IMR-90 (cell line): ENCODE measurements at regions not wholly inside any gene's neighbourhood (a gene's known extent, or its start where the extent isn't known, plus 50 kb on each side); places are given as distances from the start of the nearest gene placed in this dataset.

ENCODE experiments used
- ATAC-seq: fragments of 200-7000 bp; cut with Tn5 transposase; 2 replicates; pipeline ENCODE4 v1.9.1; 2020; ENCODE audit warnings: low read depth, mild to moderate bottlenecking, moderate library complexity
- BruUV-seq: library from RNA; stranded (reverse); fragments of 400-500 nt; replicated peaks from 2 replicates; lab custom pipeline; 2021; lab: Mats Ljungman, UMichigan
- CTCF ChIA-PET: fragments of 300-600 bp; formaldehyde crosslinking; extraction: SDS; loops from one replicate; lab custom pipeline; 2021; ENCODE audit warnings: antibody characterized with exemption; lab: Yijun Ruan, JAX
- POLR2A ChIA-PET: fragments of 300-600 bp; sonication (Branson Sonifier 250); formaldehyde crosslinking; loops from one replicate; lab custom pipeline; 2022; ENCODE audit warnings: antibody characterized with exemption; ENCODE audit not compliant: unreplicated experiment; lab: Charles Lee
- DNase-seq: peaks from one replicate; pipeline ENCODE4 v3.0.0; 2013
- H2AFZ ChIP-seq: replicated peaks from 2 replicates; pipeline ENCODE3; 2013; ENCODE audit warnings: low read length, mild to moderate bottlenecking; ENCODE audit not compliant: poor library complexity
- H2AK5ac ChIP-seq: 2 replicates; pipeline ENCODE4 v1.6.1; 2013; ENCODE audit warnings: low read depth, low read length, inconsistent platforms
- H2AK9ac ChIP-seq: replicated peaks from 2 replicates; pipeline ENCODE3; 2013; ENCODE audit warnings: mild to moderate bottlenecking, low read depth, low read length, moderate library complexity; ENCODE audit not compliant: poor library complexity
- H2BK120ac ChIP-seq: 2 replicates; pipeline ENCODE4 v1.6.1; 2013; ENCODE audit warnings: low read depth, low read length, inconsistent platforms
- H2BK15ac ChIP-seq: 3 replicates; pipeline ENCODE4 v1.6.1; 2013; ENCODE audit warnings: low read depth, low read length, inconsistent platforms
- H2BK20ac ChIP-seq: 2 replicates; pipeline ENCODE4 v1.6.1; 2013; ENCODE audit warnings: low read depth, mild to moderate bottlenecking, inconsistent platforms, low read length, moderate library complexity
- H2BK5ac ChIP-seq: 2 replicates; pipeline ENCODE4 v1.6.1; 2013; ENCODE audit warnings: mild to moderate bottlenecking, low read depth, low read length, inconsistent platforms; ENCODE audit not compliant: poor library complexity, severe bottlenecking
- H3K14ac ChIP-seq: replicated peaks from 2 replicates; pipeline ENCODE4 v1.6.1; 2013; ENCODE audit warnings: low read depth, low read length, inconsistent platforms
- H3K18ac ChIP-seq: 2 replicates; pipeline ENCODE4 v1.6.1; 2013; ENCODE audit warnings: low read depth, low read length, control low read depth
- H3K23ac ChIP-seq: 2 replicates; pipeline ENCODE4 v1.6.1; 2013; ENCODE audit warnings: low read depth, low read length, inconsistent platforms
- H3K27ac ChIP-seq: 2 replicates; pipeline ENCODE4 v1.5.1; 2013; ENCODE audit warnings: mild to moderate bottlenecking, control low read depth, low read length; ENCODE audit not compliant: insufficient read depth
- H3K27me3 ChIP-seq: 2 replicates; pipeline ENCODE4 v1.6.1; 2013; ENCODE audit warnings: low read length; ENCODE audit not compliant: control insufficient read depth, insufficient read depth
- H3K36me3 ChIP-seq: 2 replicates; pipeline ENCODE4 v1.6.1; 2013; ENCODE audit warnings: low read length, mixed read lengths; ENCODE audit not compliant: control insufficient read depth, insufficient read depth
- H3K4ac ChIP-seq: 2 replicates; pipeline ENCODE4 v1.6.1; 2013; ENCODE audit warnings: low read depth, low read length, inconsistent platforms
- H3K4me1 ChIP-seq: 2 replicates; pipeline ENCODE4 v1.6.1; 2013; ENCODE audit warnings: low read length, mixed read lengths; ENCODE audit not compliant: control insufficient read depth, insufficient read depth
- H3K4me2 ChIP-seq: 2 replicates; pipeline ENCODE4 v1.6.1; 2013; ENCODE audit warnings: low read depth, mild to moderate bottlenecking, control low read depth, low read length, moderate library complexity
- H3K4me3 ChIP-seq: 2 replicates; pipeline ENCODE4 v1.5.1; 2013; ENCODE audit warnings: low read depth, mild to moderate bottlenecking, control low read depth, low read length, moderate library complexity; ENCODE audit not compliant: insufficient read depth
- H3K56ac ChIP-seq: 2 replicates; pipeline ENCODE4 v1.6.1; 2013; ENCODE audit warnings: low read length, inconsistent platforms; ENCODE audit not compliant: insufficient read depth; ENCODE audit errors: extremely low read depth
- H3K79me1 ChIP-seq, 2 experiments: 2 replicates each; pipeline ENCODE4 v1.6.1; 2013; ENCODE audit warnings: low read length in 2 of 2, inconsistent platforms in 1 of 2, low read depth in 1 of 2
- H3K9ac ChIP-seq: 2 replicates; pipeline ENCODE4 v1.6.1; 2013; ENCODE audit warnings: low read depth, low read length, control low read depth
- H3K9me1 ChIP-seq: 2 replicates; pipeline ENCODE4 v1.6.1; 2013; ENCODE audit warnings: low read length, inconsistent platforms; ENCODE audit not compliant: insufficient read depth
- H3K9me3 ChIP-seq: 2 replicates; pipeline ENCODE4 v1.6.1; 2013; ENCODE audit warnings: low read length; ENCODE audit not compliant: control insufficient read depth, insufficient read depth
- H4K20me1 ChIP-seq: 2 replicates; pipeline ENCODE4 v1.6.1; 2013; ENCODE audit warnings: low read length, inconsistent platforms; ENCODE audit not compliant: insufficient read depth
- H4K5ac ChIP-seq: 2 replicates; pipeline ENCODE4 v1.6.1; 2013; ENCODE audit warnings: mild to moderate bottlenecking, low read depth, low read length, control low read depth
- H4K8ac ChIP-seq, 2 experiments: 2 replicates each; pipeline ENCODE4 v1.6.1; 2013; ENCODE audit warnings: low read depth in 2 of 2, low read length in 2 of 2, control low read depth in 1 of 2, inconsistent platforms in 1 of 2
- H4K91ac ChIP-seq: 2 replicates; pipeline ENCODE4 v1.6.1; 2013; ENCODE audit warnings: low read depth, low read length, inconsistent platforms; ENCODE audit not compliant: insufficient read depth
- BHLHE40 ChIP-seq: fragments of 150-350 bp; IDR thresholded peaks from 2 replicates; pipeline ENCODE4 v1.6.1; 2016; ENCODE audit warnings: mild to moderate bottlenecking, low read depth, low read length
- CEBPB ChIP-seq: IDR thresholded peaks from 2 replicates; pipeline ENCODE4 v1.6.1; 2012; ENCODE audit warnings: low read depth, low read length, improper control_type of control experiment
- CHD1 ChIP-seq: IDR thresholded peaks from 2 replicates; pipeline ENCODE4 v1.6.1; 2012; ENCODE audit warnings: low read depth, low read length, improper control_type of control experiment
- ELK1 ChIP-seq: fragments of 150-350 bp; IDR thresholded peaks from 2 replicates; pipeline ENCODE4 v1.6.1; 2016; ENCODE audit warnings: low read depth, mild to moderate bottlenecking, low read length, moderate library complexity, borderline replicate concordance
- FOS ChIP-seq: fragments of 150-350 bp; IDR thresholded peaks from 2 replicates; pipeline ENCODE4 v1.6.1; 2016; ENCODE audit warnings: low read depth, low read length
- MAFK ChIP-seq: IDR thresholded peaks from 2 replicates; pipeline ENCODE4 v1.6.1; 2012; ENCODE audit warnings: low read depth, low read length, improper control_type of control experiment
- MAZ ChIP-seq: IDR thresholded peaks from 2 replicates; pipeline ENCODE4 v1.6.1; 2012; ENCODE audit warnings: low read depth, mild to moderate bottlenecking, low read length, improper control_type of control experiment, moderate library complexity, borderline replicate concordance
- MXI1 ChIP-seq: IDR thresholded peaks from 2 replicates; pipeline ENCODE4 v1.6.1; 2012; ENCODE audit warnings: low read depth, mild to moderate bottlenecking, low read length, moderate library complexity, borderline replicate concordance
- NFE2L2 ChIP-seq: fragments of 150-350 bp; IDR thresholded peaks from 2 replicates; pipeline ENCODE4 v1.6.1; 2016; ENCODE audit warnings: low read depth, mild to moderate bottlenecking, low read length
- POLR2A ChIP-seq: IDR thresholded peaks from 2 replicates; pipeline ENCODE4 v1.6.1; 2012; ENCODE audit warnings: mild to moderate bottlenecking, low read depth, low read length
- RAD21 ChIP-seq: IDR thresholded peaks from 2 replicates; pipeline ENCODE4 v1.6.1; 2012; ENCODE audit warnings: low read length, improper control_type of control experiment
- RCOR1 ChIP-seq: IDR thresholded peaks from 2 replicates; pipeline ENCODE4 v1.6.1; 2012; ENCODE audit warnings: mild to moderate bottlenecking, low read length, improper control_type of control experiment; ENCODE audit not compliant: insufficient replicate concordance
- RFX5 ChIP-seq: IDR thresholded peaks from 2 replicates; pipeline ENCODE4 v1.8.0; 2012; ENCODE audit warnings: low read depth, mild to moderate bottlenecking, low read length, moderate library complexity
- SMC3 ChIP-seq: fragments of 150-350 bp; IDR thresholded peaks from 2 replicates; pipeline ENCODE4 v1.6.1; 2016; ENCODE audit warnings: low read depth, mild to moderate bottlenecking, antibody characterized with exemption, low read length, moderate library complexity
- WGBS, 2 experiments: methylation state at CpG; one replicate each; pipeline versions ENCODE4 v1.1.5 to v1.1.7; 2013; ENCODE audit warnings: missing lambda C conversion rate in 2 of 2; ENCODE audit not compliant: insufficient read length in 1 of 2; ENCODE audit errors: extremely low coverage in 2 of 2; 5-methylcytosine and 5-hydroxymethylcytosine counted together
- dilution Hi-C: fragments of 300-500 bp; cut with HindIII; formaldehyde crosslinking; loops from one replicate; pipeline ENCODE4 v1.14.3; 2018; ENCODE audit warnings: low sequenced_read_pairs; ENCODE audit not compliant: unreplicated experiment
- in situ Hi-C: fragments of 300-500 bp; cut with MboI; formaldehyde crosslinking; loops from 3 replicates; pipeline ENCODE4 v1.14.3; 2019; ENCODE audit warnings: low sequenced_read_pairs, inconsistent platforms, mixed read lengths
- intact Hi-C: fragments of 100-400 bp; cut with micrococcal nuclease; formaldehyde crosslinking; loops from 2 replicates; pipeline ENCODE4 v1.10.0; 2022
- TF ChIP-seq, protein P1 (sequence below): conservative IDR thresholded peaks from 2 replicates; pipeline ENCODE4 v1.5.1; 2012; ENCODE audit warnings: mild to moderate bottlenecking, low read depth, low read length, improper control_type of control experiment
- TF ChIP-seq, protein P2 (sequence below): fragments of 150-350 bp; IDR thresholded peaks from 2 replicates; pipeline ENCODE4 v1.6.1; 2017; ENCODE audit warnings: mild to moderate bottlenecking, antibody characterized with exemption, low read length, low read depth

DNA sequence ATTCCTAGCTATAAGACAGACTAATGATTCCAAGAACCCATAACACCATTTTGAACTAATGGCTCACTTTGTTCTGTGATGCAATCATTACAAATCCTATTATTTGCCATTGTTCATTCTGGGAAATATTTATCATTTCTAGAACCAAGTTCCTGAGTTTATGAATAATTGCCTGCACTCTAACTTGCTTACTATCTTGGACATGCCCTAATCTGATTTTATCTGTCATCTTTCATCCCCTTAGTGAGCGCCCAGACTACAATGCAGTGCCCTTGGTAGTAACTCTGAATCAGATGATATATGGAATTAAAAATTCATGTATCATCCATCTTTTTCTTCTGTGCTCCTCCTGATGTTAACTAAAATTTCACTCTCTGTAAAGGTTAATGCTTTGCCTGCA is 703.1 kb upstream of the MDGA2 start:
- H4K5ac ChIP-seq, result no peak overlapping the region
- H2AK9ac ChIP-seq, result no peak overlapping the region
- dilution Hi-C loops, result no loop called here
- BruUV-seq, result no TSS peak
- POLR2A ChIA-PET, result no interaction called here
- no peak overlapping the region for H2BK5ac ChIP-seq
- no peak overlapping the region for H2AK5ac ChIP-seq
- no CpG with 5 or more reads among the region's 1 CpG for WGBS, 2 experiments
- ATAC-seq (no peak), DNase-seq (no peak)
- no peak overlapping the region for H2BK120ac ChIP-seq
- no peak overlapping the region for H3K4me3 ChIP-seq
- CTCF ChIA-PET, result no interaction called here
- no peak overlapping the region for H3K18ac ChIP-seq
- in situ Hi-C loops, result no loop called here
- no peak overlapping the region for H2BK15ac ChIP-seq
- H3K9me1 ChIP-seq, result no peaks in the 10 kb centered on the region
- no peak overlapping the region for H4K91ac ChIP-seq
- no peaks in the 10 kb centered on the region for H3K36me3 ChIP-seq
- H3K4ac ChIP-seq, result no peak overlapping the region
- no peaks in the 10 kb centered on the region for H3K4me1 ChIP-seq
- no peak overlapping the region for H2AFZ ChIP-seq
- H4K20me1 ChIP-seq, result no peaks in the 10 kb centered on the region
- H3K56ac ChIP-seq, result no peak overlapping the region
- TF ChIP-seq MXI1 (no peak), RAD21 (no peak), RFX5 (no peak), CHD1 (no peak), MAZ (no peak), POLR2A (no peak), FOS (no peak), NFE2L2 (no peak), RCOR1 (no peak), SMC3 (no peak), ELK1 (no peak), MAFK (no peak), CEBPB (no peak), BHLHE40 (no peak)
- TF ChIP-seq, protein P1, sequence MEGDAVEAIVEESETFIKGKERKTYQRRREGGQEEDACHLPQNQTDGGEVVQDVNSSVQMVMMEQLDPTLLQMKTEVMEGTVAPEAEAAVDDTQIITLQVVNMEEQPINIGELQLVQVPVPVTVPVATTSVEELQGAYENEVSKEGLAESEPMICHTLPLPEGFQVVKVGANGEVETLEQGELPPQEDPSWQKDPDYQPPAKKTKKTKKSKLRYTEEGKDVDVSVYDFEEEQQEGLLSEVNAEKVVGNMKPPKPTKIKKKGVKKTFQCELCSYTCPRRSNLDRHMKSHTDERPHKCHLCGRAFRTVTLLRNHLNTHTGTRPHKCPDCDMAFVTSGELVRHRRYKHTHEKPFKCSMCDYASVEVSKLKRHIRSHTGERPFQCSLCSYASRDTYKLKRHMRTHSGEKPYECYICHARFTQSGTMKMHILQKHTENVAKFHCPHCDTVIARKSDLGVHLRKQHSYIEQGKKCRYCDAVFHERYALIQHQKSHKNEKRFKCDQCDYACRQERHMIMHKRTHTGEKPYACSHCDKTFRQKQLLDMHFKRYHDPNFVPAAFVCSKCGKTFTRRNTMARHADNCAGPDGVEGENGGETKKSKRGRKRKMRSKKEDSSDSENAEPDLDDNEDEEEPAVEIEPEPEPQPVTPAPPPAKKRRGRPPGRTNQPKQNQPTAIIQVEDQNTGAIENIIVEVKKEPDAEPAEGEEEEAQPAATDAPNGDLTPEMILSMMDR, result no peak
- TF ChIP-seq, protein P2, sequence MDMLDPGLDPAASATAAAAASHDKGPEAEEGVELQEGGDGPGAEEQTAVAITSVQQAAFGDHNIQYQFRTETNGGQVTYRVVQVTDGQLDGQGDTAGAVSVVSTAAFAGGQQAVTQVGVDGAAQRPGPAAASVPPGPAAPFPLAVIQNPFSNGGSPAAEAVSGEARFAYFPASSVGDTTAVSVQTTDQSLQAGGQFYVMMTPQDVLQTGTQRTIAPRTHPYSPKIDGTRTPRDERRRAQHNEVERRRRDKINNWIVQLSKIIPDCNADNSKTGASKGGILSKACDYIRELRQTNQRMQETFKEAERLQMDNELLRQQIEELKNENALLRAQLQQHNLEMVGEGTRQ, result no peak
- H3K23ac ChIP-seq, result no peak overlapping the region
- H3K14ac ChIP-seq, result no peak overlapping the region
- no peak overlapping the region for H3K4me2 ChIP-seq
- intact Hi-C loops, result no loop called here
- no peaks in the 10 kb centered on the region for H3K79me1 ChIP-seq
- no peak overlapping the region for H3K9ac ChIP-seq
- no peaks in the 10 kb centered on the region for H3K27me3 ChIP-seq
- H3K9me3 ChIP-seq, result peaks cover 2% of the 10 kb centered on the region; the same call in 1 of the 2 replicates
- no peak overlapping the region for H3K27ac ChIP-seq
- H2BK20ac ChIP-seq, result no peak overlapping the region
- no peak overlapping the region for H4K8ac ChIP-seq
